ENCODE measurements at regions not wholly inside any gene's neighbourhood (a gene's known extent, or its start where the extent isn't known, plus 50 kb on each side); places are given as distances from the start of the nearest gene placed in this dataset.

DNA sequence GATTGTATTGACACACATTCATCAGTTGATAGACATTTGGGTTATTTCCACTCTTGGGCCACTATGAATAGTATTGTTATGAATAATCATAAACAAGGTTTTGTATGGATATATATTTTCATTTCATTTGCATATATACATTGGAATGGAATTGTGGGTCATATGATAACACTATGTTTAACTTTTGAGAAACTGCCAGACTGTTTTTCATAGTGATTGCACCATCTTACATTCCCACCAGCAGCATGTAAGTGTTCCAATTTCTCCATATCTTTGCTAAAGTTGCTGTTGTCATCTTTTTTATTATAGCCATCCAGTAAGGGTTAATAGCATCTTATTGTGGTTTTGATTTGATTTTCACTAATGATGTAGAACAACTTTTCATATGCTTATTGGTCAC lies 198.5 kb upstream of the PPFIA2 start:
- no peak for TF ChIP-seq CTCF (IDR thresholded peaks at IDR 0.05)
- TF ChIP-seq POLR2A (IDR thresholded peaks at IDR 0.05), result no peak
